AG09319 (cell line): ENCODE measurements at regions not wholly inside any gene's neighbourhood (a gene's known extent, or its start where the extent isn't known, plus 50 kb on each side); places are given as distances from the start of the nearest gene placed in this dataset.
A peak's percentile ranks its signal among the peaks of the same experiment; 100 is the strongest.

Experiments used
- DNase-seq: peaks from one replicate; pipeline ENCODE4 v3.0.0-alpha.2; 2010; ENCODE audit warnings: low read depth; ENCODE audit errors: extremely low read depth
- TF ChIP-seq, protein P1 (sequence below): IDR thresholded peaks from 2 replicates; pipeline ENCODE4 v1.5.1; 2011; ENCODE audit warnings: low read depth, mild to moderate bottlenecking, inconsistent platforms, low read length, moderate library complexity

GRCh38 chr4:81355136-81355535 lies 116.6 kb downstream of the RASGEF1B start:
- no peak for DNase-seq

GRCh38 chr4:81353861-81354260 lies 117.8 kb downstream of the RASGEF1B start:
- TF ChIP-seq, protein P1, sequence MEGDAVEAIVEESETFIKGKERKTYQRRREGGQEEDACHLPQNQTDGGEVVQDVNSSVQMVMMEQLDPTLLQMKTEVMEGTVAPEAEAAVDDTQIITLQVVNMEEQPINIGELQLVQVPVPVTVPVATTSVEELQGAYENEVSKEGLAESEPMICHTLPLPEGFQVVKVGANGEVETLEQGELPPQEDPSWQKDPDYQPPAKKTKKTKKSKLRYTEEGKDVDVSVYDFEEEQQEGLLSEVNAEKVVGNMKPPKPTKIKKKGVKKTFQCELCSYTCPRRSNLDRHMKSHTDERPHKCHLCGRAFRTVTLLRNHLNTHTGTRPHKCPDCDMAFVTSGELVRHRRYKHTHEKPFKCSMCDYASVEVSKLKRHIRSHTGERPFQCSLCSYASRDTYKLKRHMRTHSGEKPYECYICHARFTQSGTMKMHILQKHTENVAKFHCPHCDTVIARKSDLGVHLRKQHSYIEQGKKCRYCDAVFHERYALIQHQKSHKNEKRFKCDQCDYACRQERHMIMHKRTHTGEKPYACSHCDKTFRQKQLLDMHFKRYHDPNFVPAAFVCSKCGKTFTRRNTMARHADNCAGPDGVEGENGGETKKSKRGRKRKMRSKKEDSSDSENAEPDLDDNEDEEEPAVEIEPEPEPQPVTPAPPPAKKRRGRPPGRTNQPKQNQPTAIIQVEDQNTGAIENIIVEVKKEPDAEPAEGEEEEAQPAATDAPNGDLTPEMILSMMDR, result no peak

More at GRCh38 chr4:81355136-81355535, 116.6 kb downstream of the RASGEF1B start:
- TF ChIP-seq, protein P1, result no peak

DNA sequence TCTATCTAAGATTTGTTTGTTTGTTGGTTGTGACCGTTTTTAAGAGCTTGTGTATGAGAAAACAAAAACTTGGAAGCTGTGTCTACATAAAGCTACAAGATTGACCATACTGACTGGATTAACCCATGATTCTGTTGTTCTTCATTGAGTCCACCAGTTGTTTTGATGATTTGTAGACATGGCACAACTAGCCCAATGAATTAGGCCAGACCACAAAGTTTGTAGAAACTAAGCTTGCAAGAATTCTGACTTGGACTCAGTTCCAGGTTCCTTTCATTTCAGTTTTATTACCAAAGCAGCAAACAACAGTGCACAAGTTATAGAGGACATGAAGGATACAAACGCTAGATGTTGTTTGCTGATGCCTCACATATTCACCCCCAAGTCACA lies 119.3 kb downstream of the RASGEF1B start:
- DNase-seq, result peak; percentile 50
- TF ChIP-seq, protein P1, result no peak

More at GRCh38 chr4:81353861-81354260, 117.8 kb downstream of the RASGEF1B start:
- DNase-seq, result no peak

DNA sequence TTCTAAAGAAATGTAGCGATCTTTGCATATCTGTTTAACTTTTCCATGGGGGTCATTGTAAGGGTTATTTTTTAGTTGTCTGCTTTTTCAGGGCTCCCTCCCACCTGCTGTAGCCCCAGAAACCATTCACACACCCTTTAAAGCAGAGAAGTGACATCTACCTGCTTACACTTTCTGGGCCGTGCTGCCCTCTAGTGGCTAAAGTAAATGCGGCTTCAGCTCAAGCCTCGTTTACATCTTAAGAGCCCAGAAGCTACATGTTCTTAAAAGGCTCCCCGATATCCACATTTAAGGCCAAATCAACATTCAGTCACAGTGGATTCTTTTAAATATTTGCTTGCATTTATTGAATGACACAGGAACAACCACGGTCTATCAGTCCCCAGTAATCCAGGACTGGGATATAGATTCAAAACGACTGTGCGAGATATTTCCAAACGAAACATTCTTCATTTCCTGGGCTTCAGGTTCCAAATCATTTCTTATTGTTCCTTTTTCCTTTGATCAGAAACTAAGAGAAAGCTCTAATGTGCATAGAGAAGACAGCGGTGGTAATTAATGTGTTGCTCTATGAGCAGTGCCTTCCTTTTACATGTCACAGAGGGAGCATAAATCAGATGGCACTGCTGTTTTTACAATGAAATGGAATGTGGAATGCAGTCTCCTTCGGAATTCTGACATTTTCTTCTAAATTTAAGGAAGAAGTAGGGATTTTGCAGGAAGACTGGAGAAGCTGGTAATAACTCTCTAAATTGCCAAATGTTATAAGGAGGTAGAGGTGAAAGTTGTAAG lies 119.9 kb downstream of the RASGEF1B start:
- TF ChIP-seq, protein P1, result peak; percentile 91
- peak; percentile 62 for DNase-seq

DNA sequence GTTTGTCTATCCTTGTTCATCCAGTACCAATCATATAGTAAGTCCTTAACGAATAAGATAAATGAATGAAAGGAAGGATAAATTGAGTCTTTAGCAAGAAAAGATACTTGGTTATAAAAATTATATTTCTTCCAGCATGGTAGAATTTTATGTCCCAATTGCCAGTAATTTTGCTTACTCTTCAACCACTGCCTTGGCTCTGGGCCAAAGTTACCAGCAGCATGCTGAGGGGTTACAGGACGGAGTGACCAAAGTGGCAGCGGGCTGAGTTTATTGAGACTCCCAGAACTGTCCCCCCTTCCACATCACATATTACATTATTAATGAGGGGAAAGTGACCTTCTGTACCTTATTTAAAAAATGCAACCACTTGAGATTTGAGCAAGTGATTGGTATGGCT lies 121.7 kb downstream of the RASGEF1B start:
- DNase-seq, result no peak
- TF ChIP-seq, protein P1, result no peak

GRCh38 chr4:81348778-81349094 lies 123.0 kb downstream of the RASGEF1B start:
- TF ChIP-seq, protein P1, result no peak
- DNase-seq, result no peak

GRCh38 chr4:81348086-81348777 lies 123.5 kb downstream of the RASGEF1B start:
- no peak for DNase-seq
- TF ChIP-seq, protein P1, result no peak
